VCaP (cell line): ENCODE measurements at regions not wholly inside any gene's neighbourhood (a gene's known extent, or its start where the extent isn't known, plus 50 kb on each side); places are given as distances from the start of the nearest gene placed in this dataset.

Experiments used
- H3K27ac ChIP-seq: fragments of 450-650 bp; 2 replicates; pipeline ENCODE4 v1.5.1; 2017
- TF ChIP-seq, protein P1 (sequence below): fragments of 450-650 bp; conservative IDR thresholded peaks from 2 replicates; pipeline ENCODE4 v1.5.1; 2017; ENCODE audit warnings: mild to moderate bottlenecking, moderate library complexity

DNA sequence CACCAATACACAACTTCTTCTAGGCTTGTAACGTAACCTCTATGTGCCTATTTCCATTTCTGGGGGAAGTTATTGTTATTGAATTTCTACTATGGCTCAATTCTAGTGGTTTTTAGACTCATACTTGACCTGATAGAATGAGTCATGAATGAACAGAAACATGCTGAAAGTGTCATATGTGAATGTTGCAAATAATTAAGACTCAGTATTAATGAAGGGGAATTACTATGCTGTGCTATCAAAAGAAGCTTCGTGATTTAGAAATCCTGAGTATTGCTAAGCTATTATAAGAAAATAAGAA lies 135.1 kb upstream of the ZWINT start:
- no peak overlapping the region for H3K27ac ChIP-seq
- TF ChIP-seq, protein P1, sequence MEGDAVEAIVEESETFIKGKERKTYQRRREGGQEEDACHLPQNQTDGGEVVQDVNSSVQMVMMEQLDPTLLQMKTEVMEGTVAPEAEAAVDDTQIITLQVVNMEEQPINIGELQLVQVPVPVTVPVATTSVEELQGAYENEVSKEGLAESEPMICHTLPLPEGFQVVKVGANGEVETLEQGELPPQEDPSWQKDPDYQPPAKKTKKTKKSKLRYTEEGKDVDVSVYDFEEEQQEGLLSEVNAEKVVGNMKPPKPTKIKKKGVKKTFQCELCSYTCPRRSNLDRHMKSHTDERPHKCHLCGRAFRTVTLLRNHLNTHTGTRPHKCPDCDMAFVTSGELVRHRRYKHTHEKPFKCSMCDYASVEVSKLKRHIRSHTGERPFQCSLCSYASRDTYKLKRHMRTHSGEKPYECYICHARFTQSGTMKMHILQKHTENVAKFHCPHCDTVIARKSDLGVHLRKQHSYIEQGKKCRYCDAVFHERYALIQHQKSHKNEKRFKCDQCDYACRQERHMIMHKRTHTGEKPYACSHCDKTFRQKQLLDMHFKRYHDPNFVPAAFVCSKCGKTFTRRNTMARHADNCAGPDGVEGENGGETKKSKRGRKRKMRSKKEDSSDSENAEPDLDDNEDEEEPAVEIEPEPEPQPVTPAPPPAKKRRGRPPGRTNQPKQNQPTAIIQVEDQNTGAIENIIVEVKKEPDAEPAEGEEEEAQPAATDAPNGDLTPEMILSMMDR = no peak

- TF ChIP-seq, protein P1 = no peak
- no peak overlapping the region for H3K27ac ChIP-seq
Observed at GRCh38 chr10:56487746-56488145, 126.7 kb upstream of the ZWINT start.

DNA sequence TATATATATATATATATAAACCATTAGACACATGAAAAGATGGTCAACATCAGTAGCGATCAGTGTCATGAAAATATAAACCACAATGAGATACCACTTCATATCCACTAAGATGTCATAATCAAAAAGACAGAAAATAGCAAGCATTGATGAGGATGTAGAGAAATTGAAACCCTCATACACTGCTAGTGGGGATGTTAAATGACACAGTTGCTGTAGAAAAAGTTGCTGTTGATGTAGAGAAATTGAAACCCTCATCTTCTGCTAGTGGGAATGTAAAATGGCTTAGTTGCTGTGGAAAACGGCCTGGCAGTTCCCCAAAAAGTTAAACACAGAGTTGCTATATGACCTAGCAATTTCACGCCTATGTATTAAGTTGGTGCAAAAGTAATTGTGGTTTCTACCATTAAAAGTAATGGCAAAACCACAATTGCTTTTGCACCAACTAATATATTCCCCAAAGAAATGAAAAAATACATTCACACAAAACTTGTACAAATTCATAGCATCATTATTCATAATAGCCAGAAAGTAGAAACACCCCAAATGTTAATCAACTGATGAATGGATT lies 120.5 kb upstream of the ZWINT start:
- no peak overlapping the region for H3K27ac ChIP-seq
- TF ChIP-seq, protein P1 = no peak

DNA sequence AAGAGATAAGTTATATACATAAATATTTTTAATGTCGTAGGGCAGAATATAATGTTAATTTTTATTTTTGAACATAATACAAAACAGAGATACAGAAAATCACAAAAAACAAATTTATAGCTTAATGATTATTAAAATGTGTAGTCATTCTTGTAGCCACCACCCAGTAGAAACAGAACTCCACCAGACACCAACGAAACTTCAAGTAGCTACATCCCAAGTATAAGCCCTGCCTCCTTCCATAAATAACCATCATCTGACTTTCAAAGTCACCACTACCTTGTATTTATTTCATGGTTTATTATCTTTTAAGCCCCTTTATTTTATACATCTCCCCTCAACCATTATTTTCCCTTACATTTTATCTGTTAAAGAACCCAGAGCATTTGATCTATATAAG lies 111.9 kb upstream of the ZWINT start:
- TF ChIP-seq, protein P1 = no peak
- H3K27ac ChIP-seq = no peak overlapping the region

DNA sequence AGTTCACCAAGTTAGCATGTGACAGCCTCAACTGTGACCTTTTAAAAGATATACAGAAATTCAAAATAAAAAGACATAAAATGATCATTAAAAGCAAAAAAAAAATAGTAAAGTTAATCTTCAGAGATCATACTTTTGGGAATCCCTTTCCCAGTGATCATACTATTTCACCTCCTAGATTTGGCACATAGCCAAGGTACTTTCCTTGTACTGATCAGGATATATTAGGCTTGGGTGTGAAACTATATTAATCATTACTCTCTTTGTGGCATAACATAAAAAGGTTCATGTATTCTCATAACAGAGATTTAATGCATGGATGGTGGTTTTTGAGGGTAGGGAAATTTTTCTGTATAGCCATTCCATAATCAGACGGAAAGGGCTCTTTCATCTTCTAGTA lies 109.6 kb upstream of the ZWINT start:
- TF ChIP-seq, protein P1 = no peak
- H3K27ac ChIP-seq = no peak overlapping the region

GRCh38 chr10:56469482-56469881 lies 108.4 kb upstream of the ZWINT start:
- H3K27ac ChIP-seq = no peak overlapping the region
- TF ChIP-seq, protein P1 = no peak

DNA sequence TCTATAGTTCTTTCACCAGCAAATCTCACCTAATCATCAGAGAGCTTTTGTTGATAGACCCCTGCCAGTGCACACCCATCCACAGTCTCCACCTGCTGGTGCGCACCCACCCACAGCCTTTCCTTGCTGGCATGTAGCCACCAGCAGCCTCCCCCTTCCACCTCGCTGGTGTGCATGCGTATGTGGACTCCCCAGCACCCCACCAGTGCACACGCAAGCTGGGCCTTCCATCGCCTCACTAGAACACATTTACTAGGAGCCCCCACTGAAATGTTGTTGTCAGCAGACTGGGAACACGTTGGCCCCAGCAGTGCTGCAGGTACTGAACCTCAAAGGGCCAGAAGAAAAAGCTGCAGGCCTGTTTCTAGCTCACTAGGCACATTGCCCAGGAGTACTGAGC lies 104.9 kb upstream of the ZWINT start:
- no peak overlapping the region for H3K27ac ChIP-seq

More for the DNA sequence above, 104.9 kb upstream of the ZWINT start:
- TF ChIP-seq, protein P1 = no peak
